AG08396 (cell line): ENCODE measurements at regions not wholly inside any gene's neighbourhood (a gene's known extent, or its start where the extent isn't known, plus 50 kb on each side); places are given as distances from the start of the nearest gene placed in this dataset.

ENCODE experiments used
- DNase-seq: peaks from one replicate; pipeline ENCODE4 v3.0.0; 2012; ENCODE audit warnings: low spot score, mixed read lengths

- no peak for DNase-seq
These were observed 217.0 kb downstream of the GAS1 start for GRCh38 chr9:86730163-86730928.

- DNase-seq: no peak
These were observed 222.8 kb downstream of the GAS1 start for GRCh38 chr9:86724529-86724928.

- no peak for DNase-seq
These were observed 224.0 kb downstream of the GAS1 start for GRCh38 chr9:86723346-86723745.

- DNase-seq: no peak
These were observed 224.6 kb downstream of the GAS1 start for GRCh38 chr9:86722706-86723075.

- DNase-seq: peak; percentile 47
These were observed 225.2 kb downstream of the GAS1 start for GRCh38 chr9:86721843-86722705.

- DNase-seq: no peak
These were observed 226.0 kb downstream of the GAS1 start for GRCh38 chr9:86721226-86721781.

GRCh38 chr9:86720639-86721225 is 226.6 kb downstream of the GAS1 start:
- no peak for DNase-seq

GRCh38 chr9:86718388-86719049 is 228.8 kb downstream of the GAS1 start:
- no peak for DNase-seq

GRCh38 chr9:86716326-86716922 is 230.9 kb downstream of the GAS1 start:
- DNase-seq: no peak

- DNase-seq: no peak
These were observed 232.3 kb downstream of the GAS1 start for GRCh38 chr9:86714999-86715398.

- DNase-seq: no peak
These were observed 233.3 kb downstream of the GAS1 start for GRCh38 chr9:86713970-86714369.

- DNase-seq: peak; percentile 13
These were observed 233.8 kb downstream of the GAS1 start for GRCh38 chr9:86713470-86713869.

- no peak for DNase-seq
These were observed 238.1 kb downstream of the GAS1 start for GRCh38 chr9:86708918-86709835.

- no peak for DNase-seq
These were observed 239.3 kb downstream of the GAS1 start for GRCh38 chr9:86707932-86708510.

- no peak for DNase-seq
These were observed 240.9 kb downstream of the GAS1 start for GRCh38 chr9:86706391-86706790.

- DNase-seq: no peak
These were observed 241.8 kb downstream of the GAS1 start for GRCh38 chr9:86705490-86705889.

- no peak for DNase-seq
These were observed 244.0 kb downstream of the GAS1 start for GRCh38 chr9:86703346-86703745.

- DNase-seq: peak; percentile 27
These were observed 246.7 kb downstream of the GAS1 start for GRCh38 chr9:86700629-86701028.

- DNase-seq: no peak
These were observed 249.3 kb downstream of the GAS1 start for GRCh38 chr9:86697999-86698398.

- DNase-seq: no peak
These were observed 250.1 kb downstream of the GAS1 start for GRCh38 chr9:86697213-86697612.
